H1 (cell line): ENCODE measurements at regions not wholly inside any gene's neighbourhood (a gene's known extent, or its start where the extent isn't known, plus 50 kb on each side); places are given as distances from the start of the nearest gene placed in this dataset.

Source experiments
- CTCF ChIA-PET: fragments of 300-600 bp; sonication (Branson Sonifier 250); formaldehyde crosslinking; loops from one replicate; lab custom pipeline; 2021; ENCODE audit not compliant: partially characterized antibody; lab: Charles Lee
- POLR2A ChIA-PET: fragments of 300-600 bp; sonication (Branson Sonifier 250); formaldehyde crosslinking; loops from one replicate; lab custom pipeline; 2021; ENCODE audit warnings: inconsistent platforms; ENCODE audit not compliant: partially characterized antibody; lab: Charles Lee
- DNase-seq, 2 experiments: peaks; one replicate each; pipeline versions ENCODE4 v3.0.0 to v3.0.0-alpha.2; 2010 to 2022; ENCODE audit warnings: low spot score in 2 of 2, low read depth in 1 of 2, mixed read lengths in 1 of 2
- FAIRE-seq: peaks from 2 replicates; lab custom pipeline; 2011; peaks lifted over from hg19 to GRCh38; lab: Jason Lieb, UNC
- H2AFZ ChIP-seq: 2 replicates; pipeline ENCODE4 v1.8.1; 2012; ENCODE audit warnings: low read length, inconsistent platforms
- H2AK5ac ChIP-seq: 2 replicates; pipeline ENCODE4 v1.6.1; 2013; ENCODE audit warnings: low read depth, low read length
- H2BK120ac ChIP-seq: replicated peaks from 2 replicates; pipeline ENCODE3; 2013; ENCODE audit warnings: low read depth, low read length, inconsistent platforms
- H2BK12ac ChIP-seq: 2 replicates; pipeline ENCODE4 v1.6.1; 2013; ENCODE audit warnings: low read depth, low read length
- H2BK15ac ChIP-seq: 2 replicates; pipeline ENCODE4 v1.6.1; 2013; ENCODE audit warnings: low read length
- H2BK20ac ChIP-seq: 2 replicates; pipeline ENCODE4 v1.6.1; 2013; ENCODE audit warnings: low read length
- H2BK5ac ChIP-seq: 2 replicates; pipeline ENCODE4 v1.6.1; 2013; ENCODE audit warnings: low read depth, low read length
- H3K14ac ChIP-seq: 2 replicates; pipeline ENCODE4 v1.6.1; 2013; ENCODE audit warnings: inconsistent platforms; ENCODE audit not compliant: insufficient read length
- H3K18ac ChIP-seq: 2 replicates; pipeline ENCODE4 v1.6.1; 2013; ENCODE audit warnings: low read length; ENCODE audit errors: extremely low read depth
- H3K23ac ChIP-seq: 2 replicates; pipeline ENCODE4 v1.6.1; 2013; ENCODE audit warnings: inconsistent platforms; ENCODE audit not compliant: insufficient read length
- H3K23me2 ChIP-seq: 2 replicates; pipeline ENCODE4 v1.6.1; 2013; ENCODE audit warnings: low read depth, low read length
- H3K27ac ChIP-seq: 2 replicates; pipeline ENCODE4 v1.6.1; 2011; ENCODE audit warnings: low read depth, low read length, inconsistent platforms
- H3K27me3 ChIP-seq, 4 experiments: replicated peaks in 1 of 4; 1 replicate in 1 of 4; 2 replicates in 3 of 4; pipeline versions ENCODE4 v1.6.1 to v1.8.1; 2011 to 2013; ENCODE audit warnings: low read length in 3 of 4, mild to moderate bottlenecking in 3 of 4, inconsistent platforms in 2 of 4, mixed read lengths in 2 of 4, moderate library complexity in 1 of 4; ENCODE audit not compliant: control insufficient read depth in 3 of 4, insufficient read depth in 3 of 4; ENCODE audit errors: extremely low read depth in 1 of 4
- H3K36me3 ChIP-seq, 4 experiments: 2 replicates each; pipeline versions ENCODE4 v1.6.1 to v1.8.1; 2011 to 2013; ENCODE audit warnings: mild to moderate bottlenecking in 4 of 4, low read length in 3 of 4, moderate library complexity in 2 of 4, control low read depth in 1 of 4, inconsistent platforms in 1 of 4; ENCODE audit not compliant: insufficient read depth in 4 of 4, control insufficient read depth in 2 of 4
- H3K4ac ChIP-seq: replicated peaks from 2 replicates; pipeline ENCODE3; 2013; ENCODE audit warnings: low read length, low read depth, mixed read lengths, inconsistent platforms; ENCODE audit not compliant: insufficient read length
- H3K4me1 ChIP-seq, 4 experiments: replicated peaks in 1 of 4; 1 replicate in 1 of 4; 2 replicates in 3 of 4; pipeline versions ENCODE4 v1.6.1 to v1.8.1; 2011 to 2013; ENCODE audit warnings: low read length in 3 of 4, inconsistent platforms in 2 of 4, mixed read lengths in 1 of 4; ENCODE audit not compliant: insufficient read depth in 4 of 4, control insufficient read depth in 3 of 4
- H3K4me2 ChIP-seq, 2 experiments: 2 replicates each; pipeline versions ENCODE4 v1.6.1 to v1.8.1; 2011 to 2013; ENCODE audit warnings: low read depth in 2 of 2, low read length in 2 of 2, control low read depth in 1 of 2, inconsistent platforms in 1 of 2, mild to moderate bottlenecking in 1 of 2; ENCODE audit not compliant: insufficient read depth in 1 of 2
- H3K4me3 ChIP-seq, 4 experiments: fragments of 200-600, 300-600 bp in 1 of 4; sonication (generic), shearing (Covaris generic), sonication (Bioruptor Twin) in 1 of 4; 2 replicates each; pipeline versions ENCODE4 v1.5.1 to v1.8.1; 2011 to 2016; ENCODE audit warnings: low read length in 4 of 4, low read depth in 3 of 4, control low read depth in 2 of 4, inconsistent platforms in 2 of 4, mild to moderate bottlenecking in 2 of 4, mixed read lengths in 1 of 4, moderate library complexity in 1 of 4; ENCODE audit not compliant: insufficient read depth in 2 of 4; ENCODE audit errors: extremely low read depth in 1 of 4
- H3K56ac ChIP-seq: replicated peaks from 2 replicates; pipeline ENCODE3; 2013; ENCODE audit warnings: low read depth, mild to moderate bottlenecking, mixed read lengths, low read length, inconsistent platforms; ENCODE audit not compliant: insufficient read length
- H3K79me1 ChIP-seq: 2 replicates; pipeline ENCODE4 v1.6.1; 2013; ENCODE audit warnings: low read depth, low read length, control low read depth
- H3K79me2 ChIP-seq, 2 experiments: 2 replicates each; pipeline versions ENCODE4 v1.6.1 to v1.8.1; 2012 to 2013; ENCODE audit warnings: low read length in 2 of 2, mild to moderate bottlenecking in 2 of 2, inconsistent platforms in 1 of 2; ENCODE audit not compliant: insufficient read depth in 2 of 2, control insufficient read depth in 1 of 2
- H3K9ac ChIP-seq, 4 experiments: replicated peaks in 1 of 4; 1 replicate in 1 of 4; 2 replicates in 3 of 4; pipeline versions ENCODE4 v1.6.1 to v1.8.1; 2011 to 2013; ENCODE audit warnings: low read depth in 3 of 4, low read length in 3 of 4, control low read depth in 2 of 4, mild to moderate bottlenecking in 2 of 4, moderate library complexity in 2 of 4, inconsistent platforms in 1 of 4; ENCODE audit errors: extremely low read depth in 1 of 4
- H3K9me3 ChIP-seq, 2 experiments: 2 replicates each; pipeline versions ENCODE4 v1.6.1 to v1.8.1; 2012 to 2013; ENCODE audit warnings: mild to moderate bottlenecking in 2 of 2, moderate library complexity in 2 of 2, control low read depth in 1 of 2, inconsistent platforms in 1 of 2, low read depth in 1 of 2, low read length in 1 of 2, mixed read lengths in 1 of 2; ENCODE audit not compliant: insufficient read depth in 2 of 2
- H4K20me1 ChIP-seq, 2 experiments: replicated peaks in 1 of 2; 2 replicates each; pipeline versions ENCODE3 to v1.8.1; 2011 to 2013; ENCODE audit warnings: inconsistent platforms in 2 of 2, low read length in 2 of 2, mild to moderate bottlenecking in 1 of 2; ENCODE audit not compliant: insufficient read depth in 2 of 2, control insufficient read depth in 1 of 2
- H4K5ac ChIP-seq: 2 replicates; pipeline ENCODE4 v1.6.1; 2013; ENCODE audit warnings: low read length, low read depth, mixed read lengths, inconsistent platforms; ENCODE audit not compliant: insufficient read length
- H4K8ac ChIP-seq: 2 replicates; pipeline ENCODE4 v1.8.0; 2013; ENCODE audit warnings: mild to moderate bottlenecking, moderate library complexity, low read length, inconsistent platforms; ENCODE audit not compliant: insufficient read depth; ENCODE audit errors: extremely low read depth
- H4K91ac ChIP-seq: replicated peaks from 2 replicates; pipeline ENCODE3; 2013; ENCODE audit warnings: low read length, mixed read lengths, inconsistent platforms; ENCODE audit not compliant: insufficient read length
- CBX8 ChIP-seq: fragments of 300-800, 300-1000 bp; sonication (generic); IDR thresholded peaks from 2 replicates; pipeline ENCODE4 v1.7.1; 2016; ENCODE audit warnings: low read depth, low read length, borderline replicate concordance
- CHD2 ChIP-seq: IDR thresholded peaks from 2 replicates; pipeline ENCODE4 v1.6.1; 2012; ENCODE audit warnings: low read length, improper control_type of control experiment
- EZH2 ChIP-seq: fragments of 200-600 bp; sonication (generic); IDR thresholded peaks from 2 replicates; pipeline ENCODE4 v1.7.1; 2012; ENCODE audit warnings: low read depth, mild to moderate bottlenecking, moderate library complexity, low read length, inconsistent platforms; ENCODE audit not compliant: severe bottlenecking
- HDAC6 ChIP-seq: IDR thresholded peaks from one replicate; pipeline ENCODE4 v1.7.1; 2012; ENCODE audit warnings: low read depth, mild to moderate bottlenecking, inconsistent platforms, low read length, moderate library complexity
- JUN ChIP-seq: IDR thresholded peaks from 2 replicates; pipeline ENCODE4 v1.6.1; 2011; ENCODE audit warnings: low read depth, mild to moderate bottlenecking, improper control_type of control experiment, low read length
- KDM4A ChIP-seq: IDR thresholded peaks from one replicate; pipeline ENCODE4 v1.7.1; 2012; ENCODE audit warnings: low read depth, mild to moderate bottlenecking, moderate library complexity, low read length, inconsistent platforms; ENCODE audit not compliant: severe bottlenecking
- NANOG ChIP-seq: IDR thresholded peaks from 2 replicates; pipeline ENCODE4 v1.6.1; 2011; ENCODE audit warnings: low read length, low read depth, mild to moderate bottlenecking, inconsistent platforms; ENCODE audit not compliant: insufficient read depth, poor library complexity, severe bottlenecking
- TBP ChIP-seq: IDR thresholded peaks from 2 replicates; pipeline ENCODE4 v1.6.1; 2011; ENCODE audit warnings: low read depth, low read length, improper control_type of control experiment
- USF2 ChIP-seq: IDR thresholded peaks from 2 replicates; pipeline ENCODE4 v1.6.1; 2011; ENCODE audit warnings: low read length, improper control_type of control experiment
- WGBS, 2 experiments: shearing (Covaris generic) in 1 of 2; methylation state at CpG; one replicate each; pipeline versions ENCODE4 v1.1.6 to v1.1.7; 2013 to 2015; ENCODE audit warnings: low lambda C conversion rate in 2 of 2, mixed read lengths in 2 of 2, inconsistent platforms in 1 of 2, low coverage in 1 of 2, missing lambda C conversion rate in 1 of 2; ENCODE audit not compliant: insufficient replicate concordance in 2 of 2, insufficient coverage in 1 of 2, insufficient read length in 1 of 2; ENCODE audit errors: extremely low coverage in 1 of 2, missing lambda C conversion rate in 1 of 2; 5-methylcytosine and 5-hydroxymethylcytosine counted together
- TF ChIP-seq, protein P1 (sequence below): IDR thresholded peaks from 2 replicates; pipeline ENCODE4 v1.6.1; 2011; ENCODE audit warnings: low read depth, mild to moderate bottlenecking, low read length; ENCODE audit not compliant: insufficient read depth

GRCh38 chr16:86971251-86971650 is 345.9 kb downstream of the C16orf95 start:
- no peaks in the 10 kb centered on the region; a peak in 1 of 7 replicates for H3K27me3 ChIP-seq
- peaks cover 0 to 2% of the 10 kb centered on the region in 2 experiments; a peak in 2 of 4 replicates for H3K9me3 ChIP-seq
- H2BK20ac ChIP-seq, result no peak overlapping the region
- DNase-seq (no peak), FAIRE-seq (no peak)
- no peak overlapping the region for H2BK12ac ChIP-seq
- H3K14ac ChIP-seq, result no peak overlapping the region
- no peak overlapping the region for H2BK120ac ChIP-seq
- H3K56ac ChIP-seq, result no peak overlapping the region
- H3K4me2 ChIP-seq, result no peak overlapping the region
- CTCF ChIA-PET, result interaction anchor here (0.5 to 1.5 kb wide), 5 partner anchors 12 to 898 kb away, joined by 3 to 4 read pairs (median 3); no protein-coding TSS in a partner anchor
- H3K4me3 ChIP-seq, result no peak overlapping the region
- no peaks in the 10 kb centered on the region for H4K20me1 ChIP-seq
- H2AK5ac ChIP-seq, result no peak overlapping the region
- H3K23me2 ChIP-seq, result peaks cover 6% of the 10 kb centered on the region; the same call in 1 of the 2 replicates
- no peaks in the 10 kb centered on the region for H3K79me2 ChIP-seq
- no peaks in the 10 kb centered on the region for H3K79me1 ChIP-seq
- no peak overlapping the region for H2BK15ac ChIP-seq
- H3K36me3 ChIP-seq, result no peaks in the 10 kb centered on the region
- H2BK5ac ChIP-seq, result no peak overlapping the region
- no peak overlapping the region for H3K23ac ChIP-seq
- no peak overlapping the region for H2AFZ ChIP-seq
- WGBS, 2 experiments, result 77% methylated on average over 8 of the region's 8 CpGs; no CpG with 5 or more reads in 1 of the 2 experiments
- no peak overlapping the region for H3K4ac ChIP-seq
- H4K8ac ChIP-seq, result no peak overlapping the region; the same call in 1 of the 2 replicates
- H4K5ac ChIP-seq, result no peak overlapping the region
- POLR2A ChIA-PET, result no interaction called here
- no peak overlapping the region for H4K91ac ChIP-seq
- H3K18ac ChIP-seq, result no peak overlapping the region
- H3K4me1 ChIP-seq, result no peaks in the 10 kb centered on the region
- H3K9ac ChIP-seq, result no peak overlapping the region
- no peak overlapping the region for H3K27ac ChIP-seq
- no peak for TF ChIP-seq CHD2
- no peak for TF ChIP-seq USF2
- TF ChIP-seq EZH2, result no peak
- no peak for TF ChIP-seq HDAC6
- no peak for TF ChIP-seq KDM4A
- TF ChIP-seq, protein P1, sequence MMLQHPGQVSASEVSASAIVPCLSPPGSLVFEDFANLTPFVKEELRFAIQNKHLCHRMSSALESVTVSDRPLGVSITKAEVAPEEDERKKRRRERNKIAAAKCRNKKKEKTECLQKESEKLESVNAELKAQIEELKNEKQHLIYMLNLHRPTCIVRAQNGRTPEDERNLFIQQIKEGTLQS, result no peak
- TF ChIP-seq NANOG, result no peak
- no peak for TF ChIP-seq CBX8
- no peak for TF ChIP-seq JUN
- no peak for TF ChIP-seq TBP
